Stimulated activated CD4-positive, alpha-beta T cell treated with anti-CD3 and anti-CD28 coated beads, TNF-alpha, amount 100 ng/mL, for 1 hour (primary cell): ENCODE measurements at regions not wholly inside any gene's neighbourhood (a gene's known extent, or its start where the extent isn't known, plus 50 kb on each side); places are given as distances from the start of the nearest gene placed in this dataset.

Experiments
- DNase-seq, 3 donors: peaks; one replicate each; pipeline ENCODE4 v3.0.0-alpha.2; 2020; ENCODE audit warnings: low read depth in 3 of 3, low spot score in 1 of 3

GRCh38 chr11:69392104-69392653 is 89.3 kb upstream of the LINC01488 start:
- no peak for DNase-seq

- DNase-seq: no peak
These were observed 88.2 kb upstream of the LINC01488 start for GRCh38 chr11:69393178-69393832.

GRCh38 chr11:69393865-69394233 is 87.6 kb upstream of the LINC01488 start:
- no peak for DNase-seq

GRCh38 chr11:69394234-69394868 is 87.1 kb upstream of the LINC01488 start:
- no peak for DNase-seq

- DNase-seq: no peak
These were observed 86.6 kb upstream of the LINC01488 start for GRCh38 chr11:69394869-69395246.

- DNase-seq: no peak
These were observed 86.2 kb upstream of the LINC01488 start for GRCh38 chr11:69395287-69395686.

GRCh38 chr11:69396051-69396947 is 85.2 kb upstream of the LINC01488 start:
- DNase-seq: no peak

- no peak for DNase-seq
These were observed 84.5 kb upstream of the LINC01488 start for GRCh38 chr11:69396948-69397307.

- DNase-seq: no peak
These were observed 83.7 kb upstream of the LINC01488 start for GRCh38 chr11:69397732-69398131.

GRCh38 chr11:69398529-69399492 is 82.7 kb upstream of the LINC01488 start:
- no peak for DNase-seq

- no peak for DNase-seq
These were observed 81.3 kb upstream of the LINC01488 start for GRCh38 chr11:69400140-69400539.

- DNase-seq: no peak
These were observed 80.5 kb upstream of the LINC01488 start for GRCh38 chr11:69400771-69401590.

GRCh38 chr11:69401715-69402114 is 79.7 kb upstream of the LINC01488 start:
- DNase-seq: no peak

- no peak for DNase-seq
These were observed 79.1 kb upstream of the LINC01488 start for GRCh38 chr11:69402251-69402887.

- no peak for DNase-seq
These were observed 77.8 kb upstream of the LINC01488 start for GRCh38 chr11:69403556-69404215.

GRCh38 chr11:69406060-69406459 is 75.4 kb upstream of the LINC01488 start:
- DNase-seq: no peak

GRCh38 chr11:69409812-69410645 is 71.4 kb upstream of the LINC01488 start:
- no peak for DNase-seq
